MCF 10A (cell line): ENCODE measurements at regions not wholly inside any gene's neighbourhood (a gene's known extent, or its start where the extent isn't known, plus 50 kb on each side); places are given as distances from the start of the nearest gene placed in this dataset.

Experiments used
- BruUV-seq: library from RNA; stranded (reverse); fragments of 400-500 nt; replicated peaks from 2 replicates; lab custom pipeline; 2021; lab: Mats Ljungman, UMichigan
- CTCF ChIA-PET: fragments of 300-600 bp; sonication (Branson Sonifier 250); formaldehyde crosslinking; extraction: SDS; loops from one replicate; lab custom pipeline; 2021; ENCODE audit warnings: antibody characterized with exemption, inconsistent platforms; lab: Yijun Ruan, JAX
- POLR2A ChIA-PET: fragments of 300-600, 350-650 bp; sonication (Branson Sonifier 250); formaldehyde crosslinking; extraction: SDS; loops from one replicate; lab custom pipeline; 2020; ENCODE audit warnings: antibody characterized with exemption, inconsistent platforms; lab: Yijun Ruan, JAX
- DNase-seq: peaks from one replicate; pipeline ENCODE4 v3.0.0-alpha.2; 2018; ENCODE audit not compliant: unreplicated experiment
- H3K27ac Mint-ChIP-seq: one replicate; pipeline ENCODE4 v1.8.0; 2022; ENCODE audit warnings: mild to moderate bottlenecking, low read depth, mixed read lengths; ENCODE audit not compliant: unreplicated experiment
- H3K27me3 Mint-ChIP-seq: one replicate; pipeline ENCODE4 v1.8.0; 2022; ENCODE audit warnings: mixed read lengths; ENCODE audit not compliant: insufficient read depth, unreplicated experiment
- H3K36me3 Mint-ChIP-seq: one replicate; pipeline ENCODE4 v1.8.0; 2022; ENCODE audit warnings: mild to moderate bottlenecking, moderate library complexity, mixed read lengths; ENCODE audit not compliant: insufficient read depth, unreplicated experiment
- H3K4me1 Mint-ChIP-seq: one replicate; pipeline ENCODE4 v1.8.0; 2022; ENCODE audit warnings: mixed read lengths; ENCODE audit not compliant: insufficient read depth, unreplicated experiment
- H3K4me3 Mint-ChIP-seq: one replicate; pipeline ENCODE4 v1.8.0; 2022; ENCODE audit warnings: mild to moderate bottlenecking, moderate library complexity, mixed read lengths; ENCODE audit not compliant: unreplicated experiment
- H3K9me3 Mint-ChIP-seq: one replicate; pipeline ENCODE4 v1.8.0; 2022; ENCODE audit warnings: mixed read lengths; ENCODE audit not compliant: unreplicated experiment
- intact Hi-C: fragments of 100-400 bp; cut with micrococcal nuclease; formaldehyde crosslinking; loops from 2 replicates; pipeline ENCODE4 v1.14.1; 2022
- TF ChIP-seq, protein P1 (sequence below): fragments of 200-600 bp; IDR thresholded peaks from one replicate; pipeline ENCODE4 v1.8.0; 2022; ENCODE audit warnings: antibody characterized with exemption, mild to moderate bottlenecking; ENCODE audit not compliant: unreplicated experiment

DNA sequence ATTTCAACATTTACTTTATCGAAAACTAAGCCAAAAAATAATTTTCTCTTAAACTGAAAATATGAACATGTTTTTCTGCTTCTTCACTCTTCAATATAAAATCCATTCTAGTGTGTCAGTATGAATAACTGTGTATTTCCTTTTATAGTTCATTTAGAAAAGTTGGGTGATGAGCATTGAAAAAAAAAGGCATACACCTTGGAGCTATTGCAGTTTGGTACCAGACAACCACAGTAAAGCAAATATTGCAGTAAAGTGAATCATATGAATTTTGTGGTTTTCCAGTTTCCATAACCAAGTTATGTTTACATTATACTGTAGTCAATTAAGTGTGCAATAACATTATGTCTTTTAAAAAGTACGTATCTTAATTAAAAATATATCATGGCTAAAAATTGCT, 195.0 kb upstream of the FOXG1 start:
- ChIA-PET POLR2A (no interaction called here), CTCF (interaction anchor here (0.6 to 0.7 kb wide), 2 partner anchors 528 to 951 kb away, joined by 3 read pairs; no protein-coding TSS in a partner anchor)
- no peaks in the 10 kb centered on the region for H3K36me3 Mint-ChIP-seq
- no peak overlapping the region for H3K4me3 Mint-ChIP-seq
- BruUV-seq = no TSS peak
- H3K9me3 Mint-ChIP-seq = peaks cover 17% of the 10 kb centered on the region
- DNase-seq = peak; percentile 49
- TF ChIP-seq, protein P1, sequence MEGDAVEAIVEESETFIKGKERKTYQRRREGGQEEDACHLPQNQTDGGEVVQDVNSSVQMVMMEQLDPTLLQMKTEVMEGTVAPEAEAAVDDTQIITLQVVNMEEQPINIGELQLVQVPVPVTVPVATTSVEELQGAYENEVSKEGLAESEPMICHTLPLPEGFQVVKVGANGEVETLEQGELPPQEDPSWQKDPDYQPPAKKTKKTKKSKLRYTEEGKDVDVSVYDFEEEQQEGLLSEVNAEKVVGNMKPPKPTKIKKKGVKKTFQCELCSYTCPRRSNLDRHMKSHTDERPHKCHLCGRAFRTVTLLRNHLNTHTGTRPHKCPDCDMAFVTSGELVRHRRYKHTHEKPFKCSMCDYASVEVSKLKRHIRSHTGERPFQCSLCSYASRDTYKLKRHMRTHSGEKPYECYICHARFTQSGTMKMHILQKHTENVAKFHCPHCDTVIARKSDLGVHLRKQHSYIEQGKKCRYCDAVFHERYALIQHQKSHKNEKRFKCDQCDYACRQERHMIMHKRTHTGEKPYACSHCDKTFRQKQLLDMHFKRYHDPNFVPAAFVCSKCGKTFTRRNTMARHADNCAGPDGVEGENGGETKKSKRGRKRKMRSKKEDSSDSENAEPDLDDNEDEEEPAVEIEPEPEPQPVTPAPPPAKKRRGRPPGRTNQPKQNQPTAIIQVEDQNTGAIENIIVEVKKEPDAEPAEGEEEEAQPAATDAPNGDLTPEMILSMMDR = no peak
- no peak overlapping the region for H3K27ac Mint-ChIP-seq
- H3K27me3 Mint-ChIP-seq = no peaks in the 10 kb centered on the region
- intact Hi-C loops = loop anchor here (10.0 kb wide), 1 partner anchor 77 kb away; no protein-coding TSS in a partner anchor
- H3K4me1 Mint-ChIP-seq = peaks cover 5% of the 10 kb centered on the region

DNA sequence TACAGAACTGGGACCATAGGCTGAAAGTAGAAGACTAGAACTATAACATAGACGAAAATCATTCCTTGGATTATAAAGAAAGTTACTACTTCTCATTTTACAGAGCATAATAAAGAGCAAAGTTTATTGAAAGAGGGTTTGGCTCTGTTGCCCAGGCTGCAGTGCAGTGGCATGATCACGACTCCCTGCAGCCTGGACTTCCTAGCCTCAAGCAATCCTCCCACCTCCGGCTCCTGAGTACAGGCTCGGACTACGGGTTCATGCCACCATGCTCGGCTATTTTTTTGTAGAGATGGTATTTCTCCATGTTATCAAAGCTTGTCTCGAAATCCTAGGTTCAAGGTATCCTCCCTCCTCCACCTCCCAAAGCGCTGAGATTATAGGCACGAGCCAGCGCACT, 190.1 kb upstream of the FOXG1 start:
- Mint-ChIP-seq H3K9me3 (peaks cover 17% of the 10 kb centered on the region), H3K4me1 (peaks cover 25% of the 10 kb centered on the region), H3K27ac (no peak overlapping the region), H3K36me3 (no peaks in the 10 kb centered on the region), H3K27me3 (no peaks in the 10 kb centered on the region), H3K4me3 (no peak overlapping the region)
- TF ChIP-seq, protein P1 = no peak
- no TSS peak for BruUV-seq
- intact Hi-C loops = loop anchor here (10.0 kb wide), 1 partner anchor 82 kb away; no protein-coding TSS in a partner anchor
- ChIA-PET POLR2A (interaction anchor here (0.8 to 1.2 kb wide), 2 partner anchors 34 to 88 kb away, joined by 3 to 4 read pairs; no protein-coding TSS in a partner anchor), CTCF (no interaction called here)
- DNase-seq = no peak

DNA sequence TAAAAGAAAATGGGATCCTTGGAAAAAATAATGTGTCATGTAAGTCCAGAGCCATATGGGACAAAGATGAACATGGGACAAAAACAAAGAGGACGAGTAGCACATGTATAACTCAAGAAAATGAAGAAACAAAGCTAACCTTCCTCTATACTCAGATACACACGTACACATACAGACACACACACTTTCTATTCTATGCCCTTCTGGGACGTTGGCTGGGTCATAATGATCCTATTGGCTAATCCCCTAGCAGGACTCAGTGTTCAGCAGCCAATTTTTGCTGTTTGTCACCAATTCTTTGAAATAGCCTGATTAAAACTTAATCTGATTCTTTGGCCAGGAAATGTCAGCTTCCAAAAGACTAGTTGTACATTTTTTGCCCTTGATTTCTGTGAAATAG, 189.4 kb upstream of the FOXG1 start:
- intact Hi-C loops = loop anchor here (10.0 kb wide), 1 partner anchor 82 kb away; no protein-coding TSS in a partner anchor
- ChIA-PET CTCF (no interaction called here), POLR2A (interaction anchor here (0.8 to 1.2 kb wide), 2 partner anchors 35 to 89 kb away, joined by 3 to 4 read pairs; no protein-coding TSS in a partner anchor)
- DNase-seq = peak; percentile 8
- BruUV-seq = no TSS peak
- Mint-ChIP-seq H3K36me3 (no peaks in the 10 kb centered on the region), H3K4me3 (peak overlapping the region; percentile 67), H3K4me1 (peaks cover 25% of the 10 kb centered on the region), H3K27me3 (no peaks in the 10 kb centered on the region), H3K27ac (peak overlapping the region; percentile 78), H3K9me3 (peaks cover 17% of the 10 kb centered on the region)
- TF ChIP-seq, protein P1 = no peak

DNA sequence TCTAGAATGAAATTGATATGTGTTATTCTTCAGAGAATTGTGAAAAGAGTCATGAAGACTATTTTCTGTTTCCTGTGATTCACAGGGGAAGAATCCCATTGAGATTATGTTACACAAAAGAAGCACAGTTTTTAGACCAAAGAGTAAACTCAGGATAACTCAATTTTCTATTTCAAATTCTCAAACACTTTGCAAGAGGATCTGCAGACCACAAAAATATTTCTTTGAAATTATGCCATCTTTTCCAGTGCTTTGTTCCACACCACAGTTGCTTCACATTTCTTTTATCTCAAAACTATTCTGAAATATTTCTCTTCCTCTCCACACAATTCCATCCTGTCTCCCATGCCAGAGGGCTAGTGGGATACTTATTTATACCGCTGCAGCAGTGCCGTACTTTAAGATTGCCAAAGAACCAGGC, 188.9 kb upstream of the FOXG1 start:
- Mint-ChIP-seq H3K4me1 (peaks cover 27% of the 10 kb centered on the region), H3K36me3 (no peaks in the 10 kb centered on the region), H3K27me3 (no peaks in the 10 kb centered on the region), H3K4me3 (peak overlapping the region; percentile 67), H3K9me3 (peaks cover 12% of the 10 kb centered on the region), H3K27ac (peak overlapping the region; percentile 78)
- TF ChIP-seq, protein P1 = no peak
- no TSS peak for BruUV-seq
- intact Hi-C loops = loop anchor here (10.0 kb wide), 1 partner anchor 83 kb away; no protein-coding TSS in a partner anchor
- peak; percentile 71 for DNase-seq
- ChIA-PET POLR2A (interaction anchor here (1.2 kb wide), 1 partner anchor 35 kb away, joined by 4 read pairs; no protein-coding TSS in a partner anchor), CTCF (interaction anchor here (1.2 kb wide), 1 partner anchor 9 kb away, joined by 4 read pairs; no protein-coding TSS in a partner anchor)
